A549 (cell line): ENCODE measurements at regions not wholly inside any gene's neighbourhood (a gene's known extent, or its start where the extent isn't known, plus 50 kb on each side); places are given as distances from the start of the nearest gene placed in this dataset.

ENCODE experiments used
- CTCF ChIP-seq: fragments of >200 bp; sonication (Bioruptor Twin); formaldehyde crosslinking; IDR thresholded peaks from 3 replicates; pipeline ENCODE4 v1.5.1; 2016
- FOSB ChIP-seq: fragments of 250-450 bp; sonication (Bioruptor Pico); IDR thresholded peaks from 2 replicates; pipeline ENCODE4 v1.5.0; 2020; ENCODE audit warnings: mild to moderate bottlenecking, moderate library complexity
- MYC ChIP-seq: IDR thresholded peaks from 2 replicates; pipeline ENCODE4 v1.6.1; 2012; ENCODE audit warnings: mild to moderate bottlenecking, inconsistent platforms, low read length, improper control_type of control experiment, borderline replicate concordance
- RFX5 ChIP-seq: fragments of 450-650 bp; IDR thresholded peaks from 2 replicates; pipeline ENCODE4 v1.7.1; 2014; ENCODE audit warnings: antibody characterized with exemption, mild to moderate bottlenecking, moderate library complexity
- TFCP2L1 ChIP-seq: fragments of 250-450 bp; sonication (Bioruptor Pico); IDR thresholded peaks from 2 replicates; pipeline ENCODE4 v1.5.0; 2021; ENCODE audit warnings: mild to moderate bottlenecking

GRCh38 chr9:85276741-85277140 is 465.0 kb downstream of the AGTPBP1 start:
- TF ChIP-seq TFCP2L1 (no peak), RFX5 (no peak), CTCF (no peak), MYC (no peak), FOSB (CRISPR knock-in tag) (no peak)
